ENCODE measurements at regions not wholly inside any gene's neighbourhood (a gene's known extent, or its start where the extent isn't known, plus 50 kb on each side); places are given as distances from the start of the nearest gene placed in this dataset.

DNA sequence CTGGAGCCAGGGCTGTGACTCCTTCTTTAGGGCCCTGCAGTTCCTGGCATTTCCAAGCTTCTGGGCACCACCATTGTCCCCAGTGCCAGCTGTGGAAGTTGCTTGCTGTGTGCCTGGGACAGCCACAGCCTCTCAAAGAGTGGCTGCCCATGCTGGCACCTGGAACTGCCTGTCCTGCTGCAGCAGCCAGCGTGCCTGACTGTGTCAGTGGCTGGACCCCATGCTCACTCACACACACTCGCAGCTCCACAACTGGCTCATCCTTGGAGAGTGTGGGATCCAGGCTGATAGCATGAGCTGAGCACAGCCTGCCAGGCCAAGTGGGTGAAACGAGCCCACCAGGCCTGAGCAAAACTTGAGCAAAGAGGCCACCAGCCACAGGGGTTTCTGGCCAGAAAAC, 1107.6 kb downstream of the C4orf33 start:
- no peak for DNase-seq

DNA sequence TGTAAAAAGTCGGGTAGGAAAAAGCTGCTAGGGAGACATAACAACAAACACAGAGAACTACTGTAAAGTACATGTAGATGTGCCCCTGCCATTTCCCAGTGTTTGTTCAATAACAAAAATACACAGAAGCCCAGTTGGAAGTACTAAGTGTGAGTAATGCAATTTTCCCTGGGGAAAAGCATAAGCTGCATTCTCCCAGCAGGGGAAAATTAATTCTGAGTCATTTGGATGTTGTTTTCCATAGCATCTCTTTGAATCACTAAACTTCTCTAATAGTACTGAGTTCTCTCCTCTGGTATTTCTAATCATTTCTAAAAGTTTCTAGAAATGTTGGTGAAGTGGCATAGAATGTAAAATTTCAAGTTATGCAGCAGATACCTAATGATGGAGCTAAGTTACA, 1114.9 kb downstream of the C4orf33 start:
- no peak for DNase-seq

DNA sequence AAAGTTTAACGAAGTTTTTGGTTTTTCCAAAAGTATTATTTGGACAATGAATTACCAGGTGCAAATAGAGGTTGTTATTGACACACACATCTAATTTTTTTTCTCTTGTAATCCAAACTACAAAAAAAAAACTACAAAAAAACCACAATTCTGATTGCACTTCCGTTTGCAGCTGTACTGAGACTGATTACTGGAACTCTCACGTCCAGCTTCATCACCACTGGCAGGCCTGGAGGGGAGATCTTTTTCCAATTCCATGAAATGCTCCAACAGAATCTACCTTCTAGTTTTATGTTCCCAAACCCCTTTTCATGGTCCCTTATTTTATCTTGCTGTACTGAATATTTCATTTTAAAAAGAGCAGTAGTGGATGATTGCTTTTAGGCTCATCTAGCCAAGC, 1118.3 kb downstream of the C4orf33 start:
- DNase-seq, result no peak

DNA sequence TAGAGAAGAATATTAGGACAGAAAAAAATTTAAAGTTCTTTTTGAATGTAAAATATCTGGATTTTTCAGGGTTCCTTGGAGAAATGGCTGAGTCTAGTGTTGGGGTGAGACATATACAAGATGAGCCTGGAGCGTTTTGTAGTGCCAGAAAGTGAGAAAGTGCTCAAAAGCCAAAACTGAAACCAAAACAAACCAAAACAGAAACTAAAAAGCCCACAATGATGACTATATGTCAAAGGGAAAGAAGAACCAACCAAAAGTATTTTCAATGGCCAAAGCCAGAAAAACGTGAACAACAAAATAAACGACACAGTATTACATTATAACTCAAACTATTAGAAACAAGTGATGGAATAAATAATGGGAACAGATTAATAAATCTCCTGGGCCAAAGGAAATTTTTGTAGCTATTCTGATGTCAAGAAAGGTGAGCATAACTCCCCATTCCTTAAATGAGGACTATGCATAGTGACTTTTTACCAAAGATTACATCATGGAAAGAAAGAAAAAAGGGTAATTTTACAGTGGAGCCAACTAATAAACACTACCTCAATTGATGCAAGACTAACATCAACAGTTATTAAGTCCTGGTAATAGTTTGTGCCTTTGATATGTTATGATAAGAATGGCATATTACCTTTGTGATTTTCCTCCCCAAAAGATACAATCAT, 1137.6 kb downstream of the C4orf33 start:
- DNase-seq, result no peak

DNA sequence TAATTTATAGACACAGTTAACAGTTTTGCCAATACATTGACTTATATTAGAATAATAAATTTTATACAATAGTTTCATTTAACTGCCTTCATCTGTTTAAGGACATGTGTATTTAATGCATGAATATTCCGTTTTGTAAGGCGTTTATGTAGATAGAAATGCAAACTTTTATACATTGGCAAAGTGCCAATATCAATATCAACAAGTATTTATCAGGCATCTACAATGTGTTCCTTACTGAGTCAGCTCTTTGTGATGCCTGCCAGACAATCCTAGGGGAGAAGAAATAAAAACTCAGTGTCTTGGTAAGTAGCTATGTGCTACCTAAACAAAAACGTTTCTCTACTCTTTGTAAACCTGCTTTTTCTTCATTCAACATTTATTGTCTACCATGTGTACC, 1142.2 kb downstream of the C4orf33 start:
- no peak for DNase-seq

DNA sequence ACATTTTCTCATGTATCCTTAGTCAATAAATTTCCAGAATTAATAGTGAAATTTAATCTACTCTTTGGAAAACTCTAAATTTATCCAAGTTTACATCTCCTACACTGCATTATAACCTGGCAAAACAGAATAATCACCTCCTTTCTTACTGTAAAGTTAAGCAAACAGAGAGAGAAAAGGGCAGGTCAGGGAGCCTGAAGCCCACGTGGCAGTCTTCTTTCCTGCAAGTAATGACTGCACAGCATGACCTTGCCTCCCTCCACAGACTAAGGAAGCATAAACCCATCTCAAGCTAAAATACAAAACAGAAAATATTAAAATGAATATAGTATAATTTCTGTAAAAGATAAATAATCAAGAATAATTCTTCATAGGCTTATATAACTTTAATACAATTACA, 1153.0 kb downstream of the C4orf33 start:
- DNase-seq, result no peak

DNA sequence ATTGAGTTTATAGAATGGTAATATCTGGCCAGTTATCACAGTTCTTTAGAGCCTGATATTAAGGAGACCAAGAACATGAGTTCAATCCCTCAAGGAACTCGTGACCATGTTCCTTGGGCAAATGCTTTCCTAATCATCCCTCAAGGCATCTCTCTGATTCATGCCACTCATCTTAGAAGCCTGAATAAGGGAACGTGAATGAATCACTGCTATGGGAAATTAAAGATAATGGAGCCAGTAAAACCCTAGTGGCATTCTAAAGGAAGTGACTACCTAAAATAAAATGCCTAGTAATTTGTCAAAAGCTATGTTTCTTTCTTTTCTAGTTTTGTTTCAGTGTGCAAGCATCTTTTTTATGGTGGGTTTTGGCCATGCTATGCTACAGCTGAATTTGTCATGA, 1161.3 kb downstream of the C4orf33 start:
- no peak for DNase-seq

DNA sequence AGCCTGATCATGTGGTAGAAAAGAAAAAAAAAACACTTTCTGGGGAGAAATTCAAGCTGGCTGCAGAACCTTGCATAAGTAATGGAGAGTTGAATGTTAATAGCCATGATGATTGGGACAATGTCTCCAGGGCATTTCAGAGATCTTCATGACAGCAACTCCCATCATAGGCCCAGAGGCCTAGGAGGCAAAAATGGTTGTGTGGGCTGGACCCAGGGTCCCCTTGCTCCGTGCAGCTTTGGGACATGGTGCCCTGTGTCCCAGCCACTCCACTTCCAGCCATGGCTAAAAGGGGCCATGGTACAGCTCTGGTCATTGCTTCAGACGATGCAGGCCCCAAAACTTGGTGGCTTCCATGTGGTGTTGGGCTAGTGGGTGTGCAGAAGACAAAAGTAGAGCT, 1170.9 kb downstream of the C4orf33 start:
- no peak for DNase-seq

DNA sequence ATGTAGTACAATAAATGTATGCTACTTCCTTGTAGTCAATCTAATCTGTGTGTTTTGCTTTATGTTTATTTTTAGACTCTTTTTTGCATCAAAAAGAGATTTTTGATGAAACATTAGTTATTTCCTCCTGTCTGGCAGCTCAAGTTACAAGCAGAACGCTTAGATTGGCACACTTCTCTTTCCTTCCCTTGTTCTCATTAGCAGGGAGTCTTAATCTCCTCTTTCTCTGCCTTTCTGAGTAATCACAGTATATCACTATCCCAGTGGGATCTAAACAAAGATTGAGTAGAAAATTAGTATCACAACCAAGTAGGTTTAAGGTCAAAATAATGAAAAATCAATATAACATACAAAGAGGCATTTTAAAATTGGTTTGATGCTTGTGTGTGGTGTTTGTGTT, 1192.6 kb downstream of the C4orf33 start:
- no peak for DNase-seq

DNA sequence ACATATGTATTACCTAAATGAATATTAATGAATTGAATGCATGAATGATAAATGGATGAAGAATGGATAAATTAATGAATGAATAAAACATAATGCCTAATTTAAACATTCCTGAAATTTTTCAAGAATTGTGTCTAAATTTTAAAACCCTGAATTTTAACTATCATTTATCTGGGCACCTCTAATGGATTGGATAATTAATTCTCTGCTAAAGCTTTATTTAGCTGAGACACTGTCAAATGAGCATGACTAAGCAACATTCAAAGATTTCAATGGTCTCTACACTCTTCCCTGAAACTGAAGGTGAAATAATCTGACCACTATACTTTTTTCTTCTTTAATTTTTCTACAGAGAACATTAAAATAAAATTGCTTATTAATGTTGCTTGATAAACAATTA, 1197.7 kb downstream of the C4orf33 start:
- no peak for DNase-seq

DNA sequence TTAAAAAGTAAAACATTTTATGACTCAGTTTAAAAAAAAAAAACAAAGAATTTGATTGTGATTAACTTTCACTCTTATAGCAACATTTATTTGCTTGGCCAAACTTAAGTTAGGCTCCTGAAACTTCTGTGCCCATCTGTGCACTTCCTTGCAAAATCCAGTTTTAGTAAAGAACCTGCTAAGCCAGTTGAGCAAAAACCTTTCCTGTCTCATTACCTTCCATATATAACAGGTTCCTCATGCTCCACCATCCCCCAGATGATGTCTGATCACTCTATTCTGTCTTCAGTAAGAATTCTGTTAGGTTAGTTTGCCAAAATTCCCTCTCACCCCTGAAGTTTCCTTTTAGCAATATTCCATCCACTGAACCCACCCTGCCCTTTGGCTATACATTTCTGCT, 1200.5 kb downstream of the C4orf33 start:
- no peak for DNase-seq

DNA sequence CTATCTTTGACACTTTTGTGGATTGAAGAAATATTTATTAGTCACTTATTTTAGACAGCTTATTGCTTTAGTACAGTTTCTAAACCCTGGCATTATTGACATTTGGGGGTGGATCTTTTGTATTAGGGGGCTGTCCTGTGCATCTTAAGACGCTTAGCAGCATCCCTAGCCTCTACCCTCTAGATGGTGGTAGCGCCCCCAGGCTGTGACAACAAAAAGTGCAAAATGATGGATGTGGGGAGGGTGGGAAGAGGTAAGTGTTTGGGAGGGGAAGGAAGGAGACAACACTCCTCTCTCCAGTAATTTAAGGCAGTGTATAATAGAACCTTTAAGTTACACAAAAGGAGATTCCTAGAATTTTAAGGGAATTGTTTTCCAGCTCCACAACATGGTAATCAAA, 1210.6 kb downstream of the C4orf33 start:
- DNase-seq, result no peak

DNA sequence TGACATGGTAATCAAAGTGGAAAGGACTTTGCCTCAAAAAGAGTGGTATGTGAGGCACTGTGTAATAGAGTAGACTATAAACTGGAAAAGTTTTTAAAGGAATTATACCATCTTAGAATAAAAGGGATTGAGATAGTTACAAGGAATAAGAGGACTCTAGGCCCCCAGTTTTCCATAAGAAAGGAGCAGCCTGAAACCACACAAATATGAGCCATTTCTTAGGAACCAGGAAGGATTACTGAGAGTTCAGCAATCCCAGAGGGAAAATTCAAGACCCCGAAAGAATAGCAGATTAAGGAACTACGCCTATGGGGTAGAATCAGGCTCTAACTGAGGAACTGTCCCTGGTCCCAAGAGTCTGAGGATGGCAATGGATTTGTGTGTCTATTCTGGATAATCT, 1213.3 kb downstream of the C4orf33 start:
- DNase-seq, result no peak

DNA sequence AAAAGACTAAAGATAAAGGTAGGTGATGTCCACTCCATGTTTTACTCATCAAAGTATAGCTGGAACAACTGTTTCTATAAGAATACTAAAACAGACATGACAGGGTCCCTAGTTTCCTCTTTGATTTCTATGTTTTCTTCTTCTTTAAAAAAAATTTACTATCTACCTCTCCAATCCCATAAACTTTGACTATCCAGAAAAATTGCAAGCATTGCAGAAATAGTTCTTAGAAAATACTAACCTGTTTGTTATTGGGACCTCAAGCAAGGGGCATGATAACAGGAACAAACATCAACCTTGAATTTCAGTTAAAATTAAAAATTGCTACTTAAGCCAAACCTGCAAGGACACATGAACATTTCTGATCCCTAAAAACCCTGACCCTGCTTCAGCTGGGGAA, 1226.5 kb downstream of the C4orf33 start:
- no peak for DNase-seq

DNA sequence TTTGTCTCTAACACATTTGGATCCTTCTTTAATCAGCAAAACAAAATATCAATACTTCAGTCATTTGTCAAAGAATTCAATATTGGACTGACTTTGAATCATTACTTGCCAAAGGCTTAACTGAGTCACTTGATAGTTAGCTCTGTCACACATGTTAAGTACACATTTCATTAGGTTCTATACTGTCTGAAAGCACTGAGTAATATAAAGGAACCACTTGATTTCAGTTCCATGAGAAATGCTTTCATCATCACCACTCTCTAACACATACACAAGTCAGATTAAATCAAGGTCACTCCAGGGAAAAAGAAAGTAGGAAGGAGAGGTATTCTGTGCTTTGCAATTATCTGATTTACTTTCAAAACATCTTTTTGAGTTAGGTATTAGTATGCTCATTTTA, 1233.1 kb downstream of the C4orf33 start:
- DNase-seq, result no peak

DNA sequence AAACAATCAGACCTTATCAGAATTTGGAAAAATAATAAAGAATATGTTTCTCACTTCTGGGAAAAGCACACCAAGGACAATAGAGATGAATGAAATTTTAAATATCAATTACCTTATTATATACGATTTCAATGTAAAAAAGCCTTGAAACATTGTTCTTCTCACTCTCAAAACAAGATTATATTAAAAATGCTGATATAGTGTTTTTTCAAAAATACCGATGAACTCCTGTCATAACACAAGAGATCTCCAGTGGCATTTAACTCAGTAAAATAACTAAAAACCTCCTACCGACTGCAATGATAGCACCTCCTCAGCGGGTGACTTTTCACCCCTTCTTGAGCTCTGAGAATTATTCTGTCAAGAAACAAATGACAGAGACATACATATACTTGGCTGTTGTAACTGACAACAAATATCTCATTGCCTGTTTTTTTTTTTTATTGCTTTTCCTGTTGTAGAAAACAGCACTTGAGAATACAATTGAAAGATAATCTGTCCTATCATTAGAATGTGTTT, 1237.3 kb downstream of the C4orf33 start:
- no peak for DNase-seq

DNA sequence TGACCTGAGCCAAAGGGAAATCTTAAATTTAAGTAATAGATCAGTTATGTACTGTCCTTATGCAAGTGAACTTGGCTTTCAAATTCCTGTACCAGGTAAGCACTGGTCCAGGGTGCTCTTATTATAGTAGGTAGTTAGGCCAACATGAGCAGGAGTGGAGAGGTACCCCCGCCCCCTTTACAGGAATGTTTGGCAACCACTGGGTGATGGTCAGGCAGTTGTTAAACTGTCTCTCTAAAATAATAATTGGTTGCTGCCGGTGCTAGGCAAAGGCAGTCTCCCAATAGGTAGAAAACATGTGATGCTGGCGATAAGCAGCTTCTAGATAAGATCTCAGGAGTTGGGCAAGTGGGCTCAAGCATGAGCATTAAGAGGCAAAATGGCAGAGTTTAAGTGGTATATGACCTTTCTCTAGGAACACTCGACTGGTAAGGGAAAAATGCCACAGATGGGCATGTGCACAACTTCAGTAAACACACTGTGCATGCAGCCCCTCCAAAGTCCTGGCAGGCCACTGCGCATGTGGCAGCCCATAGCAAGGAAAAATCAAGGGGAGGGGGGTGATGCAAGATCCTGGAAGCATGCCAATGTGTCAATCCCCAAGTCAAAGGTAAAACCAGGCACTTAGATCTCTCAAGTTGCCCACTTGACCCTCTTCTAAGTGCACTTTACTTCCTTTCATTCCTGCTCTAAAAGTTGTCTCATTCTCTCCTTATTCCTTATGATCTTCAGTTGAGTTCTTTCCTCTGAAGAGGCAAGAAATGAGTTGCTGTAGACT, 1239.7 kb downstream of the C4orf33 start:
- no peak for DNase-seq

DNA sequence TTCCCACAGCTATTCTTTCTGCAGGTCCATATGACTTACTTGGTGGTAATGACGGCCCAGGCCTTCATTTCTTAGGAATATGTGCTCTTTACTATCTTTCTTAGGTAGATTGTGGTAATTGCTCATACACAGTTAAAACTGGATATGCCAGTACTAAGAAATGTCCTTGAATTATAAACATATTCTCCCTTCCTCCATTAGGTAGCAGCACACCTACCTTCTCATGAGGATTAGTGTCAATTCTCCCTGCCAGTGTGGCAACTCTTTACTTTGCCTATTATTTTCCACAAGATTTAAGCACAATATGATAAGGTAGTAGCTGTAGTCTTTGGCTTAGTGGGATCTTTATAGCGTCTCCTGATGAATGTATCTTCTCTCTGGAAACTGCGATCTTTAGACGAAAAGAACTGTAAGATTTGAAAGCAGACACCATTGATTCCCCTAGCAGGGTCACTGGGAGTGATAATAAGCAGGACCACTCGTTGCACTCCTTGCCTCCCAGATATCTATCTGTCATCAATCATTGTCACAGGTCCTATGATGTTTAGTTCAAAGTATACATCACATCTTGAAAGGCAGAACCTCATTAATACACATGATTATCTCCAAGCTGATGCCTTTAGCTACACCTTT, 1240.7 kb downstream of the C4orf33 start:
- no peak for DNase-seq

DNA sequence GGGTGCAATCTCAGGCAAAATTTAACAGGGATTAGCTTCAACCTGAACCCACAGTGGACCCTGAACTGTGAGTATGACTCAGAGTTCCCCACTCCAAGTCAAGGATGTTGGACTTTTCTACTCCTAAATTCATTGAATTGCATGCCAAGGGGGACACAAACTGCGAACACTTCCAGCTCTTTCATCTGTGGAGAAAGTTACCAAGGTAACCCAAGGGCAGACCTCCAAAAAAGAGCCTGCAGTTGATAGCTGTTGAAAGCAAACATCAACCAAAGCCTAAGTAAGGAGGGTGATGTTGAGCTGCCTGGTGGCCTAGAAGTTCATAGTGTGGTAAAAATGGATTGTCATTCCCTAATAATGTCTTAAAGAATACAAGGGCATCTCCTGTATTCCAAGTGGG, 1242.9 kb downstream of the C4orf33 start:
- no peak for DNase-seq

DNA sequence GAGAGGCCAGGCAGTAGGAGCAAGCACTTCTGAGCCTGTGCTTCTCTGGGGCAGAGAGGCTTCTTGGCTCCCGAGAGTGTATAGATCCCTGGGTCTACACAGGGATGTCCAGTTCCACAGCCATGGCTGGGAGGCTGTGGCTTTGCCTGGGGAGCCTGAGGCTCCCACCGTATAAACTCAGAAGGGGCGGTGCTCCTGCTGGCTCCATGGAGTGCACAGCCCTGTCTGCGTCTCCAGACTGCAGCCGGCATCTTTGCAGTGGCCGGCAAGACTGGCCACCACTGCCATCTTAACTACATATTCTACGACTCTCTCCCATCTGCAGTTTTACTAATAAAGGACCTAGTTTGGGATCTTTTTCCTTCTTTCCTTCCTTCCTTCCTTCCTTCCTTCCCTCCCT, 1253.8 kb downstream of the C4orf33 start:
- no peak for DNase-seq

DNA sequence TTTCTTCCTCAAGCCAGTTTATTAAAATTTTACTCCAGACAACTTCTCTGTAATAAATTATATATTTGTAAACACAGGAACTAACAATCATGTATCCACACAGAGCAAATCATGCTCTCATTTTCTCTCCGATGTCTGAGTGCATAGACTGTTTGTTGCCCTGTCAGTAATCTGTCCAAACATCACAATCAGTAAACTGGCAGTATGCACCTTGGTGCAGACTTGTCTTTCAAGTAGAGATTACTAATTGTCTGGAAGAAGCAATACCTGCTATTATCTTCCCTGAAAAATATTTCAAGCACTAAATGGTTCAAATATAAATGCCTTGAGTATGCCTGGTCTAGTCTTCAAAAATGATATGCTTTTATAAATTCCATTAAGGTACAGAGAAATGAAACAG, 1260.9 kb downstream of the C4orf33 start:
- no peak for DNase-seq

DNA sequence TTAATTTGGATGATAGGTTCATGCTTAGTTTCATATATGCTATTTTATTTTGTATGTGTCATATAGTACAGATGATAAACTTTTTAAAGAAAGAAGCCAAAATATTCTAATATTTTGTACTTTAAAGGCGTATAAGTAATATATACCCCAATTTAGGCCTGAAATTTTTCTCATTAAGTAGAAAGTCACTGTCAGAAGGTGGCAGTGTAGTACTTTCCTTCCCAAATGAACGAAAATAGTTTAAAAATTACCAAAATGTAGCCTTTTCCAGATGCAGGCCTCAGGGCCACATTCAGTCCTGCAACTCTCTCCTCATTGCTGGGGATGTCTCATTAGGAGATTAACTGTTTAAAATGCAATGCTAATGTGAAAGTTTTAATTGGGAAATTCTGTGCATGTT, 1263.6 kb downstream of the C4orf33 start:
- DNase-seq, result no peak

DNA sequence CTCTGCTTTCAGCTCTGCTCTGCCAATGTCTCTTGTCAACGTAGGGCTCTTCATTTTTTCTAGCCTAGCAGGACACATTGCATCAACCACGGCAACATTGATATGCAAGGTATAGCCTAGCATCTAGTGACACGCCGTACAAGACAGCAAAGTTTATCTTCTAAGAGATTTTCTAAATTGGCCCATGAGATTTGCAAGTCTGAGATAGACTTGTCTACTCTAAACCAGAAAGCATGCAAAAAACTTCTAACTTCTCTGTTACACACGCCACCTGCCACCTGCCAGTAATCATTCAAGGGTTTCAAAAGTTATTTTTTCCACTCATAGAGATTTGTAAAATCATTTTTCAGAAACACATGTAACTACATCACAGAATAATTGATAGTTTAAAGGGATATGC, 1265.7 kb downstream of the C4orf33 start:
- no peak for DNase-seq

DNA sequence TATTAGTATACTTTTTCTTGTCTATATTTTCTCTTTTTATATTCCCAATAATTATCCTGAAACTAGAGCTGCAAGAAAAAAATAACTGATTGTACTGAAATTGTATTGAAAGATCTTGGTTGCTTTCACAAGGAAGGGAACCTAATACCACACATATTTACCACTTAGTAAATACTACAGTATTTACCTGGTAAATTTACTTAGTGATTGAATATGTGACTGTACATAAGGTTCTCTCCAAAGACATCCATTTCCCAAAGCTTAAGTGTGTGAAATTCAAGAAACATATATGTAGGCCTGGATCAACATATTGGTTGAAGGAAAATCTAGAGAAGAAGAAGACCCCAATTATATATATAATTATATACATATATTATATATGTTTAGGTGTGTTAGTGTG, 1272.7 kb downstream of the C4orf33 start:
- DNase-seq, result no peak
